ENCODE measurements at regions not wholly inside any gene's neighbourhood (a gene's known extent, or its start where the extent isn't known, plus 50 kb on each side); places are given as distances from the start of the nearest gene placed in this dataset.

DNA sequence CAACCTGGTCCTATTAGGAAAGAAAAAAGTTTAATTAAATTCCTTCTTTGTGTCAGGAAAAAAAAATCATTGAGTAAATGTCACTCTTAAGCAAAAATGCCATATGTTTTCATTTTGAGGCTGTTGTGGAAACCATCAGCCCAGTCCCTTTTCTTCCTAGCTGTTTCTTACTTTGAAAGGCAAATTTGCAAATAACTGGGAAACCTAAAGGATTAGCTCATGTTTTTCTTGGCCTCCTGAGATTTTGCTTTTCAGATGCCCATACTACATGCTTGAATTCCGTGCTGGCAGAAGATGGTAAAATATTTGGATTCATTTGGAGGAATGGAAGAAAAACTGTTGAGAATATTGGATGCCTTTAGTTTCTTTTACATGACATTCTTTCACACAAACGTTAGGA, 182.1 kb upstream of the ADAMTS5 start:
- H3K4me1 ChIP-seq (ENCODE audit: control insufficient read depth in 2 of 2, insufficient read depth in 2 of 2, low read length in 2 of 2), result no peaks in the 10 kb centered on the region
- H4K20me1 ChIP-seq (ENCODE audit: control insufficient read depth, insufficient read depth, low read length, poor library complexity, severe bottlenecking), result no peaks in the 10 kb centered on the region
- no peak overlapping the region for H3K27ac ChIP-seq (ENCODE audit: low read length in 2 of 2)
- ChIA-PET CTCF (no interaction called here), POLR2A (no interaction called here)
- H3K9ac ChIP-seq (ENCODE audit: low read length), result no peak overlapping the region
- H3K27me3 Mint-ChIP-seq, result no peaks in the 10 kb centered on the region
- H3K4me3 ChIP-seq (ENCODE audit: control extremely low read depth in 1 of 5, extremely low read depth in 1 of 5, insufficient read depth in 1 of 5, low read depth in 2 of 5, low read length in 4 of 5), result no peak overlapping the region
- intact Hi-C loops (cut with micrococcal nuclease), result no loop called here
- H3K4me3 Mint-ChIP-seq, result no peak overlapping the region
- no peak overlapping the region for H3K4me2 ChIP-seq (replicated peaks; ENCODE audit: low read depth, low read length, poor library complexity, severe bottlenecking)
- no CpG with 5 or more reads among the region's 2 CpGs for WGBS (ENCODE audit: insufficient coverage)
- H3K4me1 Mint-ChIP-seq, result no peaks in the 10 kb centered on the region
- DNase-seq (no peak), ATAC-seq (ENCODE audit: low read depth) (no peak)
- TF ChIP-seq, protein P1, sequence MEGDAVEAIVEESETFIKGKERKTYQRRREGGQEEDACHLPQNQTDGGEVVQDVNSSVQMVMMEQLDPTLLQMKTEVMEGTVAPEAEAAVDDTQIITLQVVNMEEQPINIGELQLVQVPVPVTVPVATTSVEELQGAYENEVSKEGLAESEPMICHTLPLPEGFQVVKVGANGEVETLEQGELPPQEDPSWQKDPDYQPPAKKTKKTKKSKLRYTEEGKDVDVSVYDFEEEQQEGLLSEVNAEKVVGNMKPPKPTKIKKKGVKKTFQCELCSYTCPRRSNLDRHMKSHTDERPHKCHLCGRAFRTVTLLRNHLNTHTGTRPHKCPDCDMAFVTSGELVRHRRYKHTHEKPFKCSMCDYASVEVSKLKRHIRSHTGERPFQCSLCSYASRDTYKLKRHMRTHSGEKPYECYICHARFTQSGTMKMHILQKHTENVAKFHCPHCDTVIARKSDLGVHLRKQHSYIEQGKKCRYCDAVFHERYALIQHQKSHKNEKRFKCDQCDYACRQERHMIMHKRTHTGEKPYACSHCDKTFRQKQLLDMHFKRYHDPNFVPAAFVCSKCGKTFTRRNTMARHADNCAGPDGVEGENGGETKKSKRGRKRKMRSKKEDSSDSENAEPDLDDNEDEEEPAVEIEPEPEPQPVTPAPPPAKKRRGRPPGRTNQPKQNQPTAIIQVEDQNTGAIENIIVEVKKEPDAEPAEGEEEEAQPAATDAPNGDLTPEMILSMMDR (IDR thresholded peaks at IDR 0.05), result no peak
- TF ChIP-seq EZH2 (IDR thresholded peaks at IDR 0.05; ENCODE audit: borderline replicate concordance, insufficient read depth, low read depth, low read length, poor library complexity, severe bottlenecking), result no peak
- H3K79me2 ChIP-seq (ENCODE audit: control insufficient read depth, insufficient read depth, low read length), result no peaks in the 10 kb centered on the region
- no peaks in the 10 kb centered on the region for H3K36me3 ChIP-seq (replicated peaks in 1 of 2; ENCODE audit: control extremely low read depth in 1 of 2, control insufficient read depth in 1 of 2, extremely low read depth in 1 of 2, insufficient read depth in 2 of 2, low read length in 1 of 2)
- H3K9me3 ChIP-seq (ENCODE audit: control extremely low read depth in 1 of 3, control insufficient read depth in 2 of 3, insufficient read depth in 1 of 3, low read length in 2 of 3), result no peaks in the 10 kb centered on the region
- H3K27me3 ChIP-seq (replicated peaks in 1 of 4; ENCODE audit: control extremely low read depth in 1 of 4, control insufficient read depth in 3 of 4, insufficient read depth in 4 of 4, low read length in 3 of 4), result no peaks in the 10 kb centered on the region
- no peak overlapping the region for H2AFZ ChIP-seq (ENCODE audit: insufficient read depth, low read depth, low read length, poor library complexity, severe bottlenecking)
- peaks cover 14% of the 10 kb centered on the region for H3K9me3 Mint-ChIP-seq (ENCODE audit: insufficient read depth)
- no peak overlapping the region for H3K27ac Mint-ChIP-seq

DNA sequence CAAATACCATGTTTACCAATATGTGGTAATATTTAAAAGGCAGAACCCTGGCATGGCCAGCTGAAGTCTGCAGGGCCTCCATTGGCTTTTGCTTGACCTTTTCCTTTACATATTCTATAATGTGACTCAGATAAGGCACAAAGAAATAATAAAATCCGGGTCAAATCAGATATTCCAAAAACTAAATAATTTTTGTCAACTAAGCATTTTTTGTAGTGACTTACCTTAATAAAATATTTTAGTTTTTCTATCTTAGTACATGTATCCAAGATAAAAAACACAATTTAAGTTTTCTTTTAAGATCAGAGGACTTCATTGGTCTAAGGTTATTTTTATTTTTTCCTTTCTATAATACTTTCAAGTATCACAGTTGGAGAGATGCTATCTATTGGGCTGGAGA, 179.4 kb upstream of the ADAMTS5 start:
- WGBS (ENCODE audit: insufficient coverage), result no CpG with 5 or more reads among the region's 1 CpG
- H3K27ac Mint-ChIP-seq, result no peak overlapping the region
- H3K27me3 Mint-ChIP-seq, result no peaks in the 10 kb centered on the region
- Histone ChIP-seq H3K27me3 (replicated peaks in 1 of 4; ENCODE audit: control extremely low read depth in 1 of 4, control insufficient read depth in 3 of 4, insufficient read depth in 4 of 4, low read length in 3 of 4) (no peaks in the 10 kb centered on the region), H3K27ac (ENCODE audit: low read length in 2 of 2) (no peak overlapping the region), H3K79me2 (ENCODE audit: control insufficient read depth, insufficient read depth, low read length) (no peaks in the 10 kb centered on the region), H3K4me2 (replicated peaks; ENCODE audit: low read depth, low read length, poor library complexity, severe bottlenecking) (no peak overlapping the region), H2AFZ (ENCODE audit: insufficient read depth, low read depth, low read length, poor library complexity, severe bottlenecking) (no peak overlapping the region), H4K20me1 (ENCODE audit: control insufficient read depth, insufficient read depth, low read length, poor library complexity, severe bottlenecking) (no peaks in the 10 kb centered on the region), H3K4me1 (ENCODE audit: control insufficient read depth in 2 of 2, insufficient read depth in 2 of 2, low read length in 2 of 2) (no peaks in the 10 kb centered on the region), H3K4me3 (ENCODE audit: control extremely low read depth in 1 of 5, extremely low read depth in 1 of 5, insufficient read depth in 1 of 5, low read depth in 2 of 5, low read length in 4 of 5) (no peak overlapping the region), H3K36me3 (replicated peaks in 1 of 2; ENCODE audit: control extremely low read depth in 1 of 2, control insufficient read depth in 1 of 2, extremely low read depth in 1 of 2, insufficient read depth in 2 of 2, low read length in 1 of 2) (no peaks in the 10 kb centered on the region), H3K9ac (ENCODE audit: low read length) (no peak overlapping the region), H3K9me3 (ENCODE audit: control extremely low read depth in 1 of 3, control insufficient read depth in 2 of 3, insufficient read depth in 1 of 3, low read length in 2 of 3) (peaks cover 0 to 8% (median 0%) of the 10 kb centered on the region in 3 donors)
- H3K4me1 Mint-ChIP-seq, result no peaks in the 10 kb centered on the region
- H3K4me3 Mint-ChIP-seq, result no peak overlapping the region
- intact Hi-C loops (cut with micrococcal nuclease), result no loop called here
- ChIA-PET CTCF (no interaction called here), POLR2A (no interaction called here)
- DNase-seq, result no peak
- H3K9me3 Mint-ChIP-seq (ENCODE audit: insufficient read depth), result peaks cover 7% of the 10 kb centered on the region
- TF ChIP-seq EZH2 (IDR thresholded peaks at IDR 0.05; ENCODE audit: borderline replicate concordance, insufficient read depth, low read depth, low read length, poor library complexity, severe bottlenecking), result no peak
- TF ChIP-seq, protein P1 (IDR thresholded peaks at IDR 0.05), result no peak
- ATAC-seq (ENCODE audit: low read depth), result no peak
